Mesendoderm (in vitro differentiated cells): ENCODE measurements at regions not wholly inside any gene's neighbourhood (a gene's known extent, or its start where the extent isn't known, plus 50 kb on each side); places are given as distances from the start of the nearest gene placed in this dataset.

Experiments used
- DNase-seq: peaks from one replicate; pipeline ENCODE4 v3.0.0; 2013
- H2AK5ac ChIP-seq: 2 replicates; pipeline ENCODE4 v1.6.1; 2013; ENCODE audit warnings: low read length, inconsistent platforms
- H2BK120ac ChIP-seq: 2 replicates; pipeline ENCODE4 v1.6.1; 2013; ENCODE audit warnings: low read depth, mild to moderate bottlenecking, low read length, moderate library complexity, mixed read lengths
- H2BK15ac ChIP-seq: replicated peaks from 2 replicates; pipeline ENCODE4 v1.6.1; 2013; ENCODE audit warnings: low read depth, mild to moderate bottlenecking, moderate library complexity
- H2BK5ac ChIP-seq: 2 replicates; pipeline ENCODE4 v1.6.1; 2013; ENCODE audit warnings: low read length, inconsistent platforms
- H3K18ac ChIP-seq: 2 replicates; pipeline ENCODE4 v1.6.1; 2013; ENCODE audit warnings: mild to moderate bottlenecking, low read length, mixed read lengths
- H3K23ac ChIP-seq: one replicate; pipeline ENCODE4 v1.6.1; 2013; ENCODE audit warnings: low read length
- H3K27ac ChIP-seq: 2 replicates; pipeline ENCODE4 v1.5.1; 2013; ENCODE audit warnings: low read depth, mild to moderate bottlenecking, inconsistent platforms, low read length, moderate library complexity
- H3K27me3 ChIP-seq: 2 replicates; pipeline ENCODE4 v1.6.1; 2013; ENCODE audit warnings: low read length, control low read depth, mild to moderate bottlenecking, inconsistent platforms; ENCODE audit not compliant: insufficient read depth, poor library complexity
- H3K36me3 ChIP-seq: 2 replicates; pipeline ENCODE4 v1.6.1; 2013; ENCODE audit warnings: low read length, inconsistent platforms; ENCODE audit not compliant: control insufficient read depth, insufficient read depth
- H3K4ac ChIP-seq: one replicate; pipeline ENCODE4 v1.6.1; 2013; ENCODE audit warnings: low read depth, mild to moderate bottlenecking, low read length, moderate library complexity
- H3K4me1 ChIP-seq: 2 replicates; pipeline ENCODE4 v1.6.1; 2013; ENCODE audit warnings: low read depth, low read length, inconsistent platforms; ENCODE audit not compliant: control insufficient read depth
- H3K4me2 ChIP-seq: 2 replicates; pipeline ENCODE4 v1.6.1; 2013; ENCODE audit warnings: low read length
- H3K4me3 ChIP-seq: 2 replicates; pipeline ENCODE4 v1.5.1; 2013; ENCODE audit warnings: mild to moderate bottlenecking, low read length
- H3K56ac ChIP-seq: one replicate; pipeline ENCODE4 v1.6.1; 2013; ENCODE audit warnings: low read length
- H3K79me1 ChIP-seq: 2 replicates; pipeline ENCODE4 v1.6.1; 2013; ENCODE audit warnings: low read length, inconsistent platforms
- H3K79me2 ChIP-seq: 2 replicates; pipeline ENCODE4 v1.6.1; 2013; ENCODE audit warnings: mild to moderate bottlenecking, low read length; ENCODE audit not compliant: control insufficient read depth, insufficient read depth
- H3K9ac ChIP-seq: 2 replicates; pipeline ENCODE4 v1.6.1; 2013; ENCODE audit warnings: low read length, inconsistent platforms
- H4K5ac ChIP-seq: one replicate; pipeline ENCODE4 v1.6.1; 2013; ENCODE audit warnings: low read length
- H4K8ac ChIP-seq: one replicate; pipeline ENCODE4 v1.6.1; 2013; ENCODE audit warnings: low read depth, mild to moderate bottlenecking, control low read depth, low read length, moderate library complexity
- WGBS: extraction: QIAGEN DNeasy Blood & Tissue Kit; methylation state at CpG from one replicate; pipeline ENCODE4 v1.1.7; 2013; ENCODE audit warnings: low lambda C conversion rate, missing lambda C conversion rate; ENCODE audit not compliant: insufficient coverage; ENCODE audit errors: extremely low coverage; 5-methylcytosine and 5-hydroxymethylcytosine counted together

- no CpG with 5 or more reads among the region's 2 CpGs for WGBS
- no peak overlapping the region for H2BK120ac ChIP-seq
- no peaks in the 10 kb centered on the region for H3K79me2 ChIP-seq
- H2AK5ac ChIP-seq = no peak overlapping the region
- no peak overlapping the region for H4K8ac ChIP-seq
- no peaks in the 10 kb centered on the region for H3K27me3 ChIP-seq
- no peak overlapping the region for H3K4me2 ChIP-seq
- H2BK15ac ChIP-seq = no peak overlapping the region
- H3K4me1 ChIP-seq = no peaks in the 10 kb centered on the region
- H3K9ac ChIP-seq = no peak overlapping the region
- H3K18ac ChIP-seq = no peak overlapping the region
- no peak for DNase-seq
- no peak overlapping the region for H4K5ac ChIP-seq
- H3K4ac ChIP-seq = no peak overlapping the region
- no peak overlapping the region for H3K56ac ChIP-seq
- no peaks in the 10 kb centered on the region for H3K36me3 ChIP-seq
- H3K4me3 ChIP-seq = no peak overlapping the region
- H3K23ac ChIP-seq = no peak overlapping the region
- H2BK5ac ChIP-seq = no peak overlapping the region
- no peaks in the 10 kb centered on the region for H3K79me1 ChIP-seq
- no peak overlapping the region for H3K27ac ChIP-seq
These were observed 235.8 kb upstream of the IGFBP3 start for GRCh38 chr7:46156853-46157252.

GRCh38 chr7:46156086-46156485 lies 235.0 kb upstream of the IGFBP3 start:
- no peak overlapping the region for H4K8ac ChIP-seq
- no peaks in the 10 kb centered on the region for H3K36me3 ChIP-seq
- H3K79me2 ChIP-seq = no peaks in the 10 kb centered on the region
- no peak overlapping the region for H3K56ac ChIP-seq
- no peak overlapping the region for H3K4me3 ChIP-seq
- H2AK5ac ChIP-seq = no peak overlapping the region
- H3K79me1 ChIP-seq = no peaks in the 10 kb centered on the region
- no peak for DNase-seq
- H3K27me3 ChIP-seq = no peaks in the 10 kb centered on the region
- H3K4me2 ChIP-seq = no peak overlapping the region
- H3K27ac ChIP-seq = no peak overlapping the region
- H2BK120ac ChIP-seq = no peak overlapping the region
- no peaks in the 10 kb centered on the region for H3K4me1 ChIP-seq
- WGBS = no CpG with 5 or more reads among the region's 3 CpGs
- no peak overlapping the region for H3K23ac ChIP-seq
- H2BK5ac ChIP-seq = no peak overlapping the region
- no peak overlapping the region for H3K9ac ChIP-seq
- H3K18ac ChIP-seq = no peak overlapping the region
- H2BK15ac ChIP-seq = no peak overlapping the region
- no peak overlapping the region for H3K4ac ChIP-seq
- no peak overlapping the region for H4K5ac ChIP-seq

GRCh38 chr7:46155367-46155766 lies 234.3 kb upstream of the IGFBP3 start:
- no peaks in the 10 kb centered on the region for H3K36me3 ChIP-seq
- H2BK15ac ChIP-seq = no peak overlapping the region
- H3K4me1 ChIP-seq = no peaks in the 10 kb centered on the region
- no peak overlapping the region for H3K56ac ChIP-seq
- no peak overlapping the region for H2BK5ac ChIP-seq
- H2AK5ac ChIP-seq = no peak overlapping the region
- H3K79me1 ChIP-seq = no peaks in the 10 kb centered on the region
- WGBS = no CpG with 5 or more reads among the region's 4 CpGs
- no peaks in the 10 kb centered on the region for H3K79me2 ChIP-seq
- H3K4me3 ChIP-seq = no peak overlapping the region
- no peak overlapping the region for H4K5ac ChIP-seq
- H3K4ac ChIP-seq = no peak overlapping the region
- no peak overlapping the region for H3K27ac ChIP-seq
- H3K23ac ChIP-seq = no peak overlapping the region
- no peak overlapping the region for H3K4me2 ChIP-seq
- no peak overlapping the region for H3K18ac ChIP-seq
- H3K9ac ChIP-seq = no peak overlapping the region
- H2BK120ac ChIP-seq = no peak overlapping the region
- H3K27me3 ChIP-seq = no peaks in the 10 kb centered on the region
- DNase-seq = no peak
- no peak overlapping the region for H4K8ac ChIP-seq

- H3K27ac ChIP-seq = no peak overlapping the region
- H3K4me3 ChIP-seq = no peak overlapping the region
- H3K4me1 ChIP-seq = no peaks in the 10 kb centered on the region
- no peaks in the 10 kb centered on the region for H3K79me2 ChIP-seq
- H2BK120ac ChIP-seq = no peak overlapping the region
- no peak overlapping the region for H4K8ac ChIP-seq
- no peaks in the 10 kb centered on the region for H3K36me3 ChIP-seq
- H3K9ac ChIP-seq = no peak overlapping the region
- H3K27me3 ChIP-seq = no peaks in the 10 kb centered on the region
- no peak overlapping the region for H2BK5ac ChIP-seq
- no peak overlapping the region for H4K5ac ChIP-seq
- H2AK5ac ChIP-seq = no peak overlapping the region
- H3K4me2 ChIP-seq = no peak overlapping the region
- no CpG with 5 or more reads among the region's 6 CpGs for WGBS
- H3K18ac ChIP-seq = no peak overlapping the region
- no peaks in the 10 kb centered on the region for H3K79me1 ChIP-seq
- no peak overlapping the region for H3K56ac ChIP-seq
- H3K4ac ChIP-seq = no peak overlapping the region
- no peak overlapping the region for H2BK15ac ChIP-seq
- DNase-seq = peak; percentile 49
- no peak overlapping the region for H3K23ac ChIP-seq
These were observed 233.1 kb upstream of the IGFBP3 start for GRCh38 chr7:46153951-46154787.

- no peak overlapping the region for H3K4me2 ChIP-seq
- H3K36me3 ChIP-seq = no peaks in the 10 kb centered on the region
- H3K18ac ChIP-seq = no peak overlapping the region
- no peak overlapping the region for H2AK5ac ChIP-seq
- H4K5ac ChIP-seq = no peak overlapping the region
- no peak overlapping the region for H2BK120ac ChIP-seq
- H3K27ac ChIP-seq = no peak overlapping the region
- H3K27me3 ChIP-seq = no peaks in the 10 kb centered on the region
- no peak overlapping the region for H3K23ac ChIP-seq
- H4K8ac ChIP-seq = no peak overlapping the region
- no peak overlapping the region for H3K56ac ChIP-seq
- no peak overlapping the region for H2BK5ac ChIP-seq
- no peak overlapping the region for H3K4ac ChIP-seq
- H3K4me1 ChIP-seq = no peaks in the 10 kb centered on the region
- WGBS = no CpG with 5 or more reads among the region's 1 CpG
- H3K79me2 ChIP-seq = no peaks in the 10 kb centered on the region
- H2BK15ac ChIP-seq = no peak overlapping the region
- no peak overlapping the region for H3K9ac ChIP-seq
- no peaks in the 10 kb centered on the region for H3K79me1 ChIP-seq
- H3K4me3 ChIP-seq = no peak overlapping the region
- no peak for DNase-seq
These were observed 232.5 kb upstream of the IGFBP3 start for GRCh38 chr7:46153583-46153950.

GRCh38 chr7:46152696-46153095 lies 231.6 kb upstream of the IGFBP3 start:
- Histone ChIP-seq H3K36me3 (no peaks in the 10 kb centered on the region), H3K27me3 (no peaks in the 10 kb centered on the region), H3K79me1 (no peaks in the 10 kb centered on the region), H3K4me2 (no peak overlapping the region), H3K18ac (no peak overlapping the region), H2BK5ac (no peak overlapping the region), H2AK5ac (no peak overlapping the region), H3K9ac (no peak overlapping the region), H3K4ac (no peak overlapping the region), H3K4me3 (no peak overlapping the region), H3K23ac (no peak overlapping the region), H3K79me2 (no peaks in the 10 kb centered on the region), H2BK120ac (no peak overlapping the region), H3K4me1 (no peaks in the 10 kb centered on the region), H4K5ac (no peak overlapping the region), H3K56ac (no peak overlapping the region), H2BK15ac (no peak overlapping the region), H4K8ac (no peak overlapping the region), H3K27ac (no peak overlapping the region)
- peak; percentile 53 for DNase-seq
- WGBS = no CpG with 5 or more reads among the region's 2 CpGs
